ENCODE measurements at regions not wholly inside any gene's neighbourhood (a gene's known extent, or its start where the extent isn't known, plus 50 kb on each side); places are given as distances from the start of the nearest gene placed in this dataset.
"Not testable (repeated sequence)": the region's sequence is repeated elsewhere in the genome, so short reads cannot be mapped to it uniquely, and the experiment has no call there.

GRCh38 chr7:10646194-10646593 lies 327.5 kb upstream of the PHF14 start:
- no peak for DNase-seq

- DNase-seq: no peak
Observed at GRCh38 chr7:10648289-10648688, 325.4 kb upstream of the PHF14 start.

GRCh38 chr7:10649120-10649519 lies 324.6 kb upstream of the PHF14 start:
- not testable (repeated sequence) for DNase-seq

GRCh38 chr7:10655031-10655430 lies 318.6 kb upstream of the PHF14 start:
- no peak for DNase-seq

GRCh38 chr7:10657201-10657600 lies 316.5 kb upstream of the PHF14 start:
- DNase-seq: no peak

GRCh38 chr7:10657837-10658236 lies 315.8 kb upstream of the PHF14 start:
- DNase-seq: no peak

- DNase-seq: no peak
Observed at GRCh38 chr7:10662491-10662890, 311.2 kb upstream of the PHF14 start.

GRCh38 chr7:10662982-10663884 lies 310.4 kb upstream of the PHF14 start:
- DNase-seq: no peak

- no peak for DNase-seq
Observed at GRCh38 chr7:10672186-10672585, 301.5 kb upstream of the PHF14 start.

GRCh38 chr7:10677211-10677610 lies 296.5 kb upstream of the PHF14 start:
- DNase-seq: no peak

GRCh38 chr7:10677668-10678232 lies 295.9 kb upstream of the PHF14 start:
- DNase-seq: no peak

GRCh38 chr7:10684606-10685005 lies 289.1 kb upstream of the PHF14 start:
- no peak for DNase-seq

- DNase-seq: no peak
Observed at GRCh38 chr7:10685040-10685439, 288.6 kb upstream of the PHF14 start.

- DNase-seq: no peak
Observed at GRCh38 chr7:10688544-10688943, 285.1 kb upstream of the PHF14 start.

GRCh38 chr7:10696064-10696463 lies 277.6 kb upstream of the PHF14 start:
- DNase-seq: no peak

- DNase-seq: no peak
Observed at GRCh38 chr7:10703059-10703458, 270.6 kb upstream of the PHF14 start.

GRCh38 chr7:10703981-10704380 lies 269.7 kb upstream of the PHF14 start:
- DNase-seq: no peak

GRCh38 chr7:10704653-10705052 lies 269.0 kb upstream of the PHF14 start:
- no peak for DNase-seq

- no peak for DNase-seq
Observed at GRCh38 chr7:10706875-10707493, 266.7 kb upstream of the PHF14 start.

GRCh38 chr7:10707519-10707918 lies 266.2 kb upstream of the PHF14 start:
- no peak for DNase-seq

GRCh38 chr7:10708447-10708846 lies 265.2 kb upstream of the PHF14 start:
- no peak for DNase-seq

- no peak for DNase-seq
Observed at GRCh38 chr7:10718768-10719167, 254.9 kb upstream of the PHF14 start.

GRCh38 chr7:10720042-10720441 lies 253.6 kb upstream of the PHF14 start:
- no peak for DNase-seq

- DNase-seq: no peak
Observed at GRCh38 chr7:10721289-10721688, 252.4 kb upstream of the PHF14 start.
